NCI-H2227 (cell line): ENCODE measurements at regions not wholly inside any gene's neighbourhood (a gene's known extent, or its start where the extent isn't known, plus 50 kb on each side); places are given as distances from the start of the nearest gene placed in this dataset.
"Not testable (repeated sequence)": the region's sequence is repeated elsewhere in the genome, so short reads cannot be mapped to it uniquely, and the experiment has no call there.

Source experiments
- DNase-seq: peaks from one replicate; lab custom pipeline; 2025; ENCODE audit not compliant: unreplicated experiment; lab: John Stamatoyannopoulos, UW

DNA sequence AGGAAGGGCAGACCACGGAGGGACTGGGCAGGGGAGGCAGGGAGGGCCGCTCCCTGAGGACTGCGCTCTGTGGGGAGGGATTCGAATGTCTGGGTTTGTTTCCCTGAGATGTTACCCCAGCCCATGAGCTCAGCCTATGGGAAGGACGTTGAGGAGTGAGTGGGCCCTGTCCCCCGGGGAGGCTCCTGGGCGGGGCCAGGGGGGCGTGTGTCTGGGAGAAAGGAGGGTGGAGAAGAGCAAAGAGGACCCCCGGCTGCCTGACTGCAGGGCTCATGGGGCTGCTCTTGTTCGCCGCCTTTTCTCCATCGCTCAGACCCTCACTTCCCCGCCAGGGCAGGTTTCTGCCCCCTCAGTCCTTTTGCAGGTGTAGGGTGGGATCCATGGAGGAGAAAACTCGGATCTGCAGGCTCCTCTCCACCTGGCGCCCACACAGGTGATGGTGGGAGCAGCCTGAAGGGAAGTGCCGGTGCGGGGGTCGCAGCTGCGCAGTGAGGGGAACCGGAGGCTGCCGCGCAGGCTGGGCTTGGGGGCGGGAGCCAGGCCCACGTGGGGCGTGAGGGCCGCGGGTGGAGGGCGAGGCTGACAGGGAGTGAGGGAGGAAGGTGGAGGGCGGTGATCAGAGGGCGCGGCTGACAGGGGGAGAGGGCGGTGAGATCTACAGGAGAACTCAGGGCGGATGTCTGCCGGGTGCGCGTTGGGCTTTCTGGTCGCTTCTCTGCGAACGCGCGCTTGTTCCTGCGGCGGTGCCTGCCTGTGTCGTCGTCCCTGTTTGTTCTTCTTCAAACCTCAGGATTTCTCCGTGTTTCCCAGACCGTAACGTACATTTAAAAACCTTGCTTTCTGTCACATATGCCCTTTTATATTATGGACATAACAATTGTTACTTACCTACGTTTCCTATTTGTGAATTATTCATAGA lies 198.2 kb upstream of the NPAP1 start:
- not testable (repeated sequence) for DNase-seq

DNA sequence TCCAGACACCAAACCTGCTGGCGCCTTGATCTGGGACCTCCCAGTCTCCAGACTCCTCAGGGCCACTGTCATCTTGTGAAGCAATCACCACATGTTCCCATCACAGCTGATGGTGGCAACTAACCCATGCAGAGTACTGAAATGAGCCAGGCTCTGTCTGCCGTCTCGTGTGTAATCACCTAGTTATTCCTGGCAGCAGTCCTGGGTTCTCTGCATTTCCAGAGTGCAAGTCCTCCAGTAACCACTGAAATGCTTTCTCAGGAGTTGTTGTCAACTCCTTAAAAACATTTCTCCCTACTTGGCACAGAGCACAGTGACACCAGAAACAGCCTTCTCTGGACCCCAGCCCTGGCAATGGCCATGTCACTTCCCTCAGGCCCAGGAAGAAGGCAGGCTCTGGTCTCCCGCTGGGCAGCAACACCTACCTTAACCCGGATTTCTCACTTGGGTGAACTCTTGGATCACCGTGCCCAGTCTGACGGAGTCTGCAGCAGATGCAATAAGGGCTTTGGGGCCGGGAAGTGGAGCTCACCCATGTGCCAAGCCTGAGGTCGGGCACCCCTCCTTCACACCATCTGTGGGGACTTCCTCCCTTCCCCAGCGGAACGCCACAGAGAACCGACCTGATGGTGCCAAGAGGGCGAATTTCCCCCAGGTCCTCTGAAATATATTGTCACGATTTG lies 189.5 kb upstream of the NPAP1 start:
- DNase-seq: not testable (repeated sequence)

DNA sequence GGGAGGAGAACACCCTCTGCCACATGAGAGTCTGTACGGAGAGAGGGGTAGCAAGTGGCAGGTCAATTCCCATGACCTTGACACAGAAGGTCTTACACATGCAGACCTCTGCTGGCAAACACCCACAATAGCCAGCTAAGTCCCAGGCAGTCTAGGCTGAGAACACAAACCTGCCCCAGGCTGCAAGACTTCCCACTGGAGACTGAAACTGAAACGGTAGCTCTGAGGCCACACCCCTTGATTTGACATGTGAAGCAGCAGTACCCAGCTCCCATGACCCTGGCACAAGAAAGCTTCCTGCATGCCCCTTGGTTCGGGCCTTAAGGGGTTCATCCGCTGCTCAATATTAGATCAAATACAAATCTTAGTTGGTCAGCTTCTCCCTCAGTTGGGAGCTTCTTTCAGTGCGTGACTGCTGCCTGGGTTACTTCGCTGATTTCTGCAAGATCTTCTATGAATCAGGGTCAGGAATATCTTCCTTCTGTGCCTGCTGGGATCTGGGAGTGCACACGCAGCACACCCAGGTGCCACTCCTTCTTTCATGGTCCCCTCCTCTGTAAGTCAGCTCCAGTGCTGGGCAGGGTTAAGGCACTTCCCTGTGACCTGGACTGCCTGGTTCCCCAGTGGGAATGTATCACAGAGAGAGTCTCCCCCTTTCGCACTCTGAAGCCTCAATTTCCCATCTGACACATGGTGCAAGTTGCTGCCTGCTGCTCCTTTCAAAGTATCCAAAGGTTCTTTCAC lies 187.2 kb upstream of the NPAP1 start:
- DNase-seq: not testable (repeated sequence)

DNA sequence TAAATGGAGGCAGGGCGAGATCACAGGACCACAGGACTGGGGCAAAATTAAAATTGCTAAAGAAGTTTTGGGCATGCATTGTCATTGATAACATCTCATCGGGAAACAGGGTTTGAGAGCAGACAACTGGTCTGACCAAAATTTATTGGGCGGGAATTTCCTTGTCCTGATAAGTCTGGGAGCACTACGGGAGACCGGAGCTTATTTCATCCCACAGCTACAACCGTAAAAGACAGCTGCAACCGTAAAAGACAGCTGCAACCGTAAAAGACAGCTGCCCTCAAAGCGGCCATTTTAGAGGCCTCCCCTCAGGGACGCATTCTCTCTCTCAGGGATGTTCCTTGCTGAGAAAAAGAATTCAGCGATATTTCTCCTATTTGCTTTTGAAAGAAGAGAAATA lies 170.4 kb upstream of the NPAP1 start:
- not testable (repeated sequence) for DNase-seq

DNA sequence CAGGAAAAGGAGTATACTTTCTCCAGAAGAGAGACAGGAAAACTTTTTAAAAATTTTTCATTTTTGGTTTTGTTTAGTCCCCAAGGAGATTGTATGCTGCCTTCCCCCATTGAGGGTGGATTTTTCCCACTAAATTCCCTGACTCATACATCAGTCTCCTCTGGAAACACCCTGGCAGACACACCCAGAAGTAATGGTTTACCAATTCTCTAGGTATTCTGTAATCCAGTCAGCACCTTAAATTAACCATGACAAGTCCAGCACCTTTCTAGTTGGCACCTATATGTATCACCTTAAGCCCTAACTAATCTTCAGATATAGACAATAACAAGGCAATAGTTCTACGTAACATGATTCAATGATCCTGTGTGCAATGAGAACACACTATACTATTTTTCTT lies 165.9 kb upstream of the NPAP1 start:
- DNase-seq: not testable (repeated sequence)

DNA sequence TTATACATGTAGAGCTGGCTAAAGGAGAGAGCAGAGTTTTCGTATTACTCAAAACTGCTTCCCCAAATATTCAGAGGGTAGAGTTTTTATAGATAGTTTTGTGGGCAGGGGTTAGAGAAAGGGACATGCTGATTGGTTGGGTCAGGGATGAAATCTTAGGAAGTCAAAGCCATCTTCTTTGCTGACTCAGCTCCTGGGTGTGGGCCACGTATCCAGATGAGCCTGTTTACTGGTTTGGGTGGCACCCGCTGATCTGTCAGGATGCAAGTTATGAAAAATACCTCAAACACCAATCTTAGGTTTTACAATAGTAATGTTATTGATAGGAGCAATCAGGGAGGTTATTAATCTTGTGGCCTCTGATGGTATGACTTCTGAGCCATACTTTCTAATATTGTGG lies 164.0 kb upstream of the NPAP1 start:
- DNase-seq: not testable (repeated sequence)

DNA sequence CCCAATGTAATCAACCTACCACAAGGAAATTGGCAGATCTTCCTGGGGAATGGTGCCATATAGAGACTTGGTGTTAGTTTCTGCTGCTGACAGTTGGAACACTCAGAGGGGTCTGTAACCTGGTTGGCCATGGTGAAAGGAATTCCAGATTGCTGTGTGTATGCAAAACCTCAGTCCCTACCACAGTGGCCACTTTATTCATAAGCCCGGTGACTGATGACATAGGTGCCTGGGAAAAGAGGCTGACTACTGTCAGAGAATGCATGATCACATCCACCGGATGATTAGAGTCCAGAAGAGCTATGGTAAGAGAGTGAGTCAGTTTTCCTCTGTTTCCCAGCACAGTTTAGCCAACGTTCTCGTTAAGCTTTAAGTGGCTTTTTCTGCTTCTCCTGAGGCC lies 156.8 kb upstream of the NPAP1 start:
- not testable (repeated sequence) for DNase-seq

DNA sequence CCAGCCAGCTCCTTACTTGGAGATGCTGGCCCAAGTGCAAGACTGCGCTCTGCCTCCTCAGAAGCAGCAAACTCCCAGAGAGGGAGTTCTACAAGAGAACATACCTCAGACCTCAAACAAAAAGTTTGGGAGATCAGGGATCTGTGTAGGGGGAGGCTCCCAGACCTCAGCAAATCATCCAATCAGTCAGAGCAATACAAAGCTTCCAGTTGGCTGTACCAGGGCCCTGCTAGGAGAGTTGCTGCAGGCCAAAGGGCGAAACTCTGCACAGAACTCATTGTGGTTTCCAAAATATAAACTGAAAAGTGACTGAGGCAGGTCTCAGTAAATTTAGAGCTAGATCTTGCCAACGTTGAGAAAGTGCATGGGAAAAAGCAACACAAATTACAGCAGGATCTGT lies 144.3 kb upstream of the NPAP1 start:
- DNase-seq: not testable (repeated sequence)

DNA sequence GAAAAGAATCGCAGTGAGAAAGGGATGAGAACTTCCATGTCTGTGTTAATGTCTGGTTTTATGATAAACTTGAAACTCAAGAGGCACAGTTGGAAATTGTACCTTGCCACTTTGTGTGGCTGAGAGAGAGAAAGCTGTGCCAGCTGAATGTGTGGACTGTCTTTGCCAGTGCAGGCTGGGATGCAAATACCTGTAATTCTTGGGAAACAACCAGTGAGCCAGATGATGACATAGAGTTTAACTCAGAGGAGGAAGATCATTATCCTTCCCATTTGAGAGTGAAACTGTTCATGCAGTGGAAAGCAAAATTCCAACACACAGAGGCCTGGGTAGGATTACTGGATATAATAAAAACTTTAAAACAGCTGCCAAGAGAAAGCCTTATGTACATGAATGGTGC lies 141.5 kb upstream of the NPAP1 start:
- DNase-seq: not testable (repeated sequence)

DNA sequence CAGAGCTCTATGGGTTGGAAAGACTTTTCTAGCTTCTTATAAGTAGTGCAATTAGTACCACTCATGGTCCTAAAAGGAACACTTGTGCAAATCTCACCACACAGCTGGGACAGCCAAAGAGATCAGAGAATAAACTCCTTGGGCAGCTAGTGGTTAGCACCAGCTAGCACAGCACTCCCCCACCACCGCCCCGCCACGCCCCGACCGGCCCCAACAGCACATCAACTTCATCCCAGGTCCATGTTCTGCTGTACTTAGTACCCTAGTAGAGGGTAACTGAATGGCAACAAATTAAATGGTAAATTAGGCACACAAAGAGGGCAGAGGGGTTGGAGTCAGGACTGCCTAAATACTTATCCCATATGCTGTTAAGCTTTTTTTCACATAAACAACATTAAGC lies 118.3 kb upstream of the NPAP1 start:
- DNase-seq: not testable (repeated sequence)

DNA sequence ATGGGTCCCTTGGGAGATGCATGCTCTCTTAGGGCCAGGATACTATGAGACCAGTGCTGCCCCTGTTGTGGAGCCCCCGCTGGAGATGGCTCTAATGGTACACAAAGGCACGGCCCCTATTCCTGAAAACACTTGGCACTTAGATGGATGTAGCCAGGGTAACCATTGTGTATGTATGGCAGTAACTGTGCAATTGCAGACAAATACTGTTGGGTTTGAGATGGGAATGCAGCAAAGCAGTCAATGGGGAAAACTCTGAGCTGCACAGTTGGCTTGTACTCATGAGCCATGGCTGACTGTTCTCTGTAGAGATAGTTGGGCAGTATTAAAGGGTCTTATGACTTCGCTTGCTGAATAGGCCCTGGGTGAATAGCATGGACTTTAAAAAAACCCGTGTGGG lies 67.9 kb upstream of the NPAP1 start:
- no peak for DNase-seq

DNA sequence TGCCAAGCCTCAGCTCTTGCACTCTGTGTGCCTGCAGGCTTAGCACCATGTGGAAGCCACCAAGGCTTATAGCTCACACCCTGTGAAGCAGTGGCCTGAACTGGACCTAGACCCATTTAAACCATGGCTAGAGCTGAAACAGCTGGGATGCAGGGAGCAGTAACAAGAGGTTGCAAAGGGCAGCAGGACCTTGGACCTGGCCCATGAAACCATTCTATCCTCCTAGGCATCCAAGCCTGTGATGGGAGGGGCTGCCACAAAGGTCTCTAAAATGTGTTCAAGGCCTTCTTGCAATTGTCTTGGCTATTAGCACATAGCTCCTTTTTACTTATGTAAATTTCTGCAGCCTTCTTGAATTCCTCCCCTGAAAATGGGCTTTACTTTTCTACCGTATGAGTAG lies 57.9 kb upstream of the NPAP1 start:
- DNase-seq: no peak

DNA sequence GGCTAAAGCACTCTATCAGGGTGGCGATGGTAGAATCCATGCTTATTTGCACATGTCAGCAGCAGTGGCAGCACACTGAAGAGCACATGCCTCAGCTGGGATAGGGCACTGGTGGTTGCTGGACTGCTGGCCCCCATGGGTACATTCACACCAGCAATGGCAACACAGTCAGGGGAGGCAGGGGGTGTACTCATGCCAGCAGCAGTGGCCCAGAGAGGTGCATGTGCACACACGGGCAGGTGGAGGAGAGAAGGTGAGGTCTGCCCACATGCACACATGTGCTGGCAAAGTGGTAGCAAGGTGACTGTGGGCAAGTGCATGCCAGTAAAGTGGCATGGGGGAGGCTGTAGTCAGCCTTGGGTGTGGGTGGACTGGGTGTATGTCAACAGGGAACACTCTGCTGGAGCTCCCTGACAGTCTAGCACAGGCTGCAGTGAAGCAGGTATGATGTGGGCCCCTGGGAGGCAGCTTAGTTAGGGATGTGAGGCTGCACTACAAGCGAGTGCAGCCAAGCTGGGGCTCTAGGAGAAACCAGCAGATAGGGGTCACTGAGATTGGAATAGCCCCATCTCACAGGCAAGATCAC lies 53.9 kb upstream of the NPAP1 start:
- no peak for DNase-seq
